GM12874 (cell line): ENCODE measurements at regions not wholly inside any gene's neighbourhood (a gene's known extent, or its start where the extent isn't known, plus 50 kb on each side); places are given as distances from the start of the nearest gene placed in this dataset.

Experiments
- TF ChIP-seq, protein P1 (sequence below): IDR thresholded peaks from 2 replicates; pipeline ENCODE4 v1.5.1; 2011; ENCODE audit warnings: low read depth, mild to moderate bottlenecking, control low read depth, low read length, moderate library complexity; ENCODE audit not compliant: insufficient read depth

DNA sequence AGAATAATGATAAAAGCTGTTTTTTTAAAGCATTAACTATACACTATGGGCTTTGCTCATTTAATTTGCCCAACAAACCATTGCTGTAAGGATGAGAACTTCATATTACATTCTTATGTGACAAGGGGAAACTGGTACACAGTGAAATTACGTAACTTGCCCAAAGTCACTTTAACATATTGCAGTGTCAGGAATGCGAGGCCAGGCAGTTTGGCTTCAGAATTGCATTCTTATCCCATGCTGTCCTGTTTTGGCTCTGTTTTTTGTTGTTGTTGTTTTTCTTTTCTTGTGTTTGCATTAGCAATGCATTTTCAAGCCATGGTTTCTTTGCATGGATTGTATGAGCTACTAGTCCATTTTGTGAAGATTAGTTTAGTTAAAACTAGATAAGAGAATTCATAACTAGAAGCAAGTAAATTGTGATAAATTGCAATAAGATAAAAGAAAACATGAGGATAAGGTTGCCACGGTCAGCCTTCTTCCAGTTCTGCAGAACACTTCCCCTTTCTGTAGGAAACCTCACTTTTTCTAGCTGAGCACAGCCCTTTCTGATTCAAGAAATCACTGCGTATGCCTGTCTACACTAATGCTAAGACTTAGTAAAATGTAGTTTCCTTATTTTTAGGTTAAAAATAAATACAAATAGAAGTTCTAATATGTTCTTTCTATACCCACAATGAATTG, 221.3 kb upstream of the KCNJ16 start:
- TF ChIP-seq, protein P1, sequence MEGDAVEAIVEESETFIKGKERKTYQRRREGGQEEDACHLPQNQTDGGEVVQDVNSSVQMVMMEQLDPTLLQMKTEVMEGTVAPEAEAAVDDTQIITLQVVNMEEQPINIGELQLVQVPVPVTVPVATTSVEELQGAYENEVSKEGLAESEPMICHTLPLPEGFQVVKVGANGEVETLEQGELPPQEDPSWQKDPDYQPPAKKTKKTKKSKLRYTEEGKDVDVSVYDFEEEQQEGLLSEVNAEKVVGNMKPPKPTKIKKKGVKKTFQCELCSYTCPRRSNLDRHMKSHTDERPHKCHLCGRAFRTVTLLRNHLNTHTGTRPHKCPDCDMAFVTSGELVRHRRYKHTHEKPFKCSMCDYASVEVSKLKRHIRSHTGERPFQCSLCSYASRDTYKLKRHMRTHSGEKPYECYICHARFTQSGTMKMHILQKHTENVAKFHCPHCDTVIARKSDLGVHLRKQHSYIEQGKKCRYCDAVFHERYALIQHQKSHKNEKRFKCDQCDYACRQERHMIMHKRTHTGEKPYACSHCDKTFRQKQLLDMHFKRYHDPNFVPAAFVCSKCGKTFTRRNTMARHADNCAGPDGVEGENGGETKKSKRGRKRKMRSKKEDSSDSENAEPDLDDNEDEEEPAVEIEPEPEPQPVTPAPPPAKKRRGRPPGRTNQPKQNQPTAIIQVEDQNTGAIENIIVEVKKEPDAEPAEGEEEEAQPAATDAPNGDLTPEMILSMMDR = no peak

DNA sequence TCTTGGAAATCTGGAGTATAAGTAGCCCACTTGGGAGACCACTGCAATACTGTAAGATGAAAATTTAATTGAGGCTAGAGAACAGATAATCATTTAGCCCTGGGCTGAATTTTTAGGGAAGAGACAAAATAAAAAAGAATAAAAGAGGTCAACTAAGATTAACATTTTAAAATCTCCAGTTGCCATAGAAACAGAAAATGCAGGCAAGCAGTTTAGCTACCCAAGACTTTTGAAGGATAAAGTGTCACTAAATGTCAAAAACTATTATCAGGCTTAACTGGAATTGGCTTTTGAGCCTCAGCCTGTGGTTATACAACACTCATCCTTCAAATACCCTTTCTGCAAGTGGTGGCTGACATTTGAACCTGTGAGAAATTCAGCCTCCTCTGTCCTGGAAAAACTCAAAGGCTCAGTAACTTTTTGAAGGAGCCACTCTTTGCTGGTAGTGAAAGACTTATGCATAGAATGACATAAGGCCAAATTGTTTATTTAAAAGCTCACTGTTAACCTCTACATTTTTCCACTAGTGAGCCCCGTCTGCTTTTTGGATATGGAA, 220.7 kb upstream of the KCNJ16 start:
- TF ChIP-seq, protein P1 = no peak

DNA sequence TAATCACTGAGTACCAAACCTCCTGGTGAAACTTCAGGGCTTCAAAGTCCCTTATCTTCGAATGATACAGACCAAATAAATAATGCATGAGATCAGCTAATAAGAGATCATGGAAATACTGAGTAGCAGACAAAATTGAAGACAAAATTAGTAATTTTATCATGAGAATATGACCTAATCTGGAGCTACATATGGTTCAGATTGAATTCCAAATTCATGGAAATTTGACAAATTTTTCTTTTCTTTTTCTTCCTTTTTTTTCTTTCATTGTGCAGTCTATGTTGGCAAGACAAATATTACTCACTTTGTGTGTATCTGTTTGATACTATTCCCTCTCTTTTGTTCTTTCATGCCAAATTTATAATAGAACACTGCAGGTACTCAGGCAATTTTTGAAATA, 218.1 kb upstream of the KCNJ16 start:
- TF ChIP-seq, protein P1 = no peak

DNA sequence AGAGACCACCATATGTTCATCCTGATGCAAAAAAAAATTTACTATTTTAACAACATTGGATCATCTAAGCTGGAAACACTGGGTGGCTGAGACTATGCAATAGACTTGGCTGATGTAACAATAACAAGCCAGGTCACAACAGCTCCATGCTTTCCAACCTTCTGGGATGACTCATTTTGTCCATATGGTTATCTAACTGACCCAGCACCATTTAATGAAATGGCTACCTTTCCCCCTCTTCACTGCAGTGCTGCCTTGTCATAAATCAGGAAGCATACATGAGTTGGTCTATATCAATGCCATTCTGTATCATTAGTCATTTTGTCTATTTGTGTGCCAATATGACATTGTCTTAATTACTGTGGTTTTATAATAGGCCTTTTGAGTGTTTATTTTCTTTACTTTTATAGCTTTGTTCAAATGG, 217.6 kb upstream of the KCNJ16 start:
- TF ChIP-seq, protein P1 = no peak

DNA sequence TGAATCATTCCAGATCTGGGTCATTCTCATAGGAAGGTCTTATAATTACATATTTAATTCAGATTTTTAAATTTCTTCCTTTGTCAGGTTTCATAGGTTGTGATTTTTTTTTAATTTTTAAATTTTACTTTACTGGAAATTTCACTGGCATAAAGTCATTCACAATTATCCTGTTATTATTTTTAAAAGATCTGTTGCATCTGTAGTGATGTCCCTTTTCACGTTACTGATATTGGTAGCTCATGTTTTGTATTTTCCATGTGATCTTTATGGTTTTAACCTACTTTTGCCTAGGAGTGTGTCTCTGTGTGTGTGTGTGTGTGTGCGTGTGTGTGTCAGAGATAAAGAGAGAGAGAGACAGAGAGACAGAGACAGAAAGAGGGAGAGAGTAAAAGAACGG, 216.6 kb upstream of the KCNJ16 start:
- TF ChIP-seq, protein P1 = no peak

DNA sequence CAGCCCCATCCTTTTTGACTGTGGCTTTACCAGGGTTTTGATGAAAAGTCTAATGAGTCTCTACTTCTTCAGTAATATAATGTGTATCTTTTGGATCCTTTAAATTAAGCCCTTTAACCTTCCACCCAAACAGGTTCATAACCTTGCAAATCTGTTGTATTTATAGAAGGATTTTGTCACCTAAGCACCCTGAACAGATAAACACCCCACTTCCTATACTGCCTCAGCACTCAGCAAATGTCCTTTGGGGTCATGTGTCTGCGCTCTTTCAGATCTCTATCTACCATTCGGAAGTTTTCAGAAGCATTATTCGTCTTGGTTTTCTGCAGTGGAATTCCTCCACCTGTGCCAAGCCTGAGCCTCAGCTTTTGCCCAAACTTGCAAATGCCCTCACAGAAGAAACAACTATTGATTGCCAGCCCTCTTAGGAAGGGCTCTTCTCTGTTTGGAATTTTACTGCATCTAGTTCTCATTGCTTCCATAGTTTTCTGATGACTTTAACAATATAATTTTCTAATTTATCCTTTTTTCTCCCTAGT, 214.8 kb upstream of the KCNJ16 start:
- TF ChIP-seq, protein P1 = no peak

DNA sequence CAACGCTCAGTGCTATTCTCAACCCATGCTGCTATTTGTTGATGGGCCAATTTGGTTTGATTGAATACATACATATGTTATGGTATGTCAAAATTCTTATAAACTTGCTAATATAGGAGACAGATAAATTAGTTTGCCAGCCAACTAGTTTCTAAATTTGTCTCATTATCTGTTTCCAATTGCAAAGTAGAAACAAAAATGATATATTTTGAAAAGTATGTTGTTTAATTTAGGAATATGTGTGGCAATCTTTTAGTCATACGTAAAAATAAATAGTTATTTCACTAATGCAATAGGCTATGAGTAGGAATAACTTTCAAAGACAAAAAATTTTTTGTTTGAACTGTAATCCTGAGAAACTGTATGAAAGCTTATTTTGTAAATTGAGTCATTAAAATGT, 210.6 kb upstream of the KCNJ16 start:
- TF ChIP-seq, protein P1 = no peak
